ENCODE measurements at regions not wholly inside any gene's neighbourhood (a gene's known extent, or its start where the extent isn't known, plus 50 kb on each side); places are given as distances from the start of the nearest gene placed in this dataset.

DNA sequence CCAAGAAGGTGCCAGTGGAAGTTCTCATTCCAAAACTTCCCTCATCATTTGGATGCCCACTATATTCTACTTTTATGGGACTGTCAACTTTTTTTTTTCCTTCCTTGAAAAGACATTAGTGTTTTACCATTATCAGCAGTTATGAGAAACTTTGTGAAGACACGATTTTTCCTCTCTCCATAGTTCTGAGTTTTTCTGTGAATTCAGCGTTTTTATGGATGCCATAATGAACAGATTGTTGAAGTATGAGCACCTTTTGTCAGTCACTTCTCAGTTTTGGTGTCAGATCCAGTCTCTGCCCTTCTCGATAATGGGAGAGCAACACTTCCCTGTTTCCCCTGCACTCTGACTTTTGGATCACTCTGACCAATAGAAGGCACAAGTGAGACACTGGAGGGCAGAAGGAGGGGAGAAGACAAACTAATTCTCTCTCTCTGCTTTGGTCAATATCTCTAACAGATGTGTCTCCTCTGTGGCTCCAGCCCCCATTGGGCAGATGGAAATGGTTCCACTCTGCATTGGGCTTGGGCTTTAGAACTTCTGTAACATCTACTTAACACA, 53.5 kb upstream of the FN1 start:
- TF ChIP-seq, protein P1, sequence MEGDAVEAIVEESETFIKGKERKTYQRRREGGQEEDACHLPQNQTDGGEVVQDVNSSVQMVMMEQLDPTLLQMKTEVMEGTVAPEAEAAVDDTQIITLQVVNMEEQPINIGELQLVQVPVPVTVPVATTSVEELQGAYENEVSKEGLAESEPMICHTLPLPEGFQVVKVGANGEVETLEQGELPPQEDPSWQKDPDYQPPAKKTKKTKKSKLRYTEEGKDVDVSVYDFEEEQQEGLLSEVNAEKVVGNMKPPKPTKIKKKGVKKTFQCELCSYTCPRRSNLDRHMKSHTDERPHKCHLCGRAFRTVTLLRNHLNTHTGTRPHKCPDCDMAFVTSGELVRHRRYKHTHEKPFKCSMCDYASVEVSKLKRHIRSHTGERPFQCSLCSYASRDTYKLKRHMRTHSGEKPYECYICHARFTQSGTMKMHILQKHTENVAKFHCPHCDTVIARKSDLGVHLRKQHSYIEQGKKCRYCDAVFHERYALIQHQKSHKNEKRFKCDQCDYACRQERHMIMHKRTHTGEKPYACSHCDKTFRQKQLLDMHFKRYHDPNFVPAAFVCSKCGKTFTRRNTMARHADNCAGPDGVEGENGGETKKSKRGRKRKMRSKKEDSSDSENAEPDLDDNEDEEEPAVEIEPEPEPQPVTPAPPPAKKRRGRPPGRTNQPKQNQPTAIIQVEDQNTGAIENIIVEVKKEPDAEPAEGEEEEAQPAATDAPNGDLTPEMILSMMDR (conservative IDR thresholded peaks at IDR 0.05; ENCODE audit: low read depth, low read length), result peak; percentile 30; the same call in 1 of the 2 replicates
- TF ChIP-seq EZH2 (IDR thresholded peaks at IDR 0.05; ENCODE audit: low read length, unreplicated experiment), result no peak
